ENCODE measurements at regions not wholly inside any gene's neighbourhood (a gene's known extent, or its start where the extent isn't known, plus 50 kb on each side); places are given as distances from the start of the nearest gene placed in this dataset.

DNA sequence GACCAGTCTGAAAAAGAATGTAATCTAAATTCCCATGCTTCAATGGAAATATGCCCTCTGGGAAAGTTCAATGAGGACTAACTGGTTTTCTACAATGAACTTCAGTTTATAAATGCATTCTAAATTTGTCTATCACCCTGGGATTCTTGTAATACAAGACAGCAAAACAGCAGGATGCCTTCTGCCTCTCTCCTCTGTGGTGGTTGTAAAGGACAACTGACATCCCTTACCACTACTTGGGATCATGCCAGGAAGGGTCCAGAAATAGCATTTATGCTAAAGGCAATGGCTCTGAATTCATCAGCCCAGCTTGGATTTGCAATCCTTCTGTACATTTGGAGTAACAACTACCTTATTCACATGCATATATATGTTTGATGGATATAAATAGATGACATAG lies 97.3 kb upstream of the ADAMTS16 start:
- Histone ChIP-seq H3K36me3 (ENCODE audit: insufficient read depth) (0 out of 2 replicates have a peak, but pooled peaks cover 6% of the 10 kb centered on the region), H3K9me2 (ENCODE audit: insufficient read depth) (peaks cover 9% of the 10 kb centered on the region; the same call in 1 of the 2 replicates), H3K27ac (ENCODE audit: low read depth) (no peak overlapping the region), H3K4me3 (no peak overlapping the region), H3K79me2 (replicated peaks; ENCODE audit: insufficient read depth) (no peaks in the 10 kb centered on the region), H4K20me1 (replicated peaks; ENCODE audit: insufficient read depth) (no peaks in the 10 kb centered on the region), H3K4me1 (ENCODE audit: insufficient read depth) (no peaks in the 10 kb centered on the region), H3F3A (replicated peaks; ENCODE audit: low read depth) (no peaks in the 10 kb centered on the region), H3K4me2 (no peak overlapping the region), H2AFZ (no peak overlapping the region), H3K27me3 (ENCODE audit: insufficient read depth) (no peaks in the 10 kb centered on the region)
- ATAC-seq (no peak), DNase-seq (ENCODE audit: low spot score) (no peak)
- no peaks in the 10 kb centered on the region for H3K27me3 Mint-ChIP-seq (ENCODE audit: insufficient read depth, low read depth, poor library complexity)
- H3K9me3 Mint-ChIP-seq: no peaks in the 10 kb centered on the region
- H3K27ac Mint-ChIP-seq: no peak overlapping the region
- TF ChIP-seq EZH2phosphoT487 (IDR thresholded peaks at IDR 0.05; ENCODE audit: unreplicated experiment) (no peak), EZH2 (IDR thresholded peaks at IDR 0.05; ENCODE audit: low read depth, unreplicated experiment) (no peak), JUNB (IDR thresholded peaks at IDR 0.05; ENCODE audit: unreplicated experiment) (no peak), CREB1 (CRISPR knock-in tag; IDR thresholded peaks at IDR 0.05; ENCODE audit: low read depth) (no peak), ZNF331 (CRISPR knock-in tag; IDR thresholded peaks at IDR 0.05; ENCODE audit: low read depth) (no peak), STAT1 (IDR thresholded peaks at IDR 0.05; ENCODE audit: unreplicated experiment) (no peak), POLR2AphosphoS5 (IDR thresholded peaks at IDR 0.05; ENCODE audit: low read depth) (no peak), NANOG (IDR thresholded peaks at IDR 0.05; ENCODE audit: borderline replicate concordance) (no peak), ZNF114 (CRISPR knock-in tag; IDR thresholded peaks at IDR 0.05) (no peak)
- TF ChIP-seq, protein P1, sequence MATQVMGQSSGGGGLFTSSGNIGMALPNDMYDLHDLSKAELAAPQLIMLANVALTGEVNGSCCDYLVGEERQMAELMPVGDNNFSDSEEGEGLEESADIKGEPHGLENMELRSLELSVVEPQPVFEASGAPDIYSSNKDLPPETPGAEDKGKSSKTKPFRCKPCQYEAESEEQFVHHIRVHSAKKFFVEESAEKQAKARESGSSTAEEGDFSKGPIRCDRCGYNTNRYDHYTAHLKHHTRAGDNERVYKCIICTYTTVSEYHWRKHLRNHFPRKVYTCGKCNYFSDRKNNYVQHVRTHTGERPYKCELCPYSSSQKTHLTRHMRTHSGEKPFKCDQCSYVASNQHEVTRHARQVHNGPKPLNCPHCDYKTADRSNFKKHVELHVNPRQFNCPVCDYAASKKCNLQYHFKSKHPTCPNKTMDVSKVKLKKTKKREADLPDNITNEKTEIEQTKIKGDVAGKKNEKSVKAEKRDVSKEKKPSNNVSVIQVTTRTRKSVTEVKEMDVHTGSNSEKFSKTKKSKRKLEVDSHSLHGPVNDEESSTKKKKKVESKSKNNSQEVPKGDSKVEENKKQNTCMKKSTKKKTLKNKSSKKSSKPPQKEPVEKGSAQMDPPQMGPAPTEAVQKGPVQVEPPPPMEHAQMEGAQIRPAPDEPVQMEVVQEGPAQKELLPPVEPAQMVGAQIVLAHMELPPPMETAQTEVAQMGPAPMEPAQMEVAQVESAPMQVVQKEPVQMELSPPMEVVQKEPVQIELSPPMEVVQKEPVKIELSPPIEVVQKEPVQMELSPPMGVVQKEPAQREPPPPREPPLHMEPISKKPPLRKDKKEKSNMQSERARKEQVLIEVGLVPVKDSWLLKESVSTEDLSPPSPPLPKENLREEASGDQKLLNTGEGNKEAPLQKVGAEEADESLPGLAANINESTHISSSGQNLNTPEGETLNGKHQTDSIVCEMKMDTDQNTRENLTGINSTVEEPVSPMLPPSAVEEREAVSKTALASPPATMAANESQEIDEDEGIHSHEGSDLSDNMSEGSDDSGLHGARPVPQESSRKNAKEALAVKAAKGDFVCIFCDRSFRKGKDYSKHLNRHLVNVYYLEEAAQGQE (IDR thresholded peaks at IDR 0.05; ENCODE audit: unreplicated experiment): no peak
- TF ChIP-seq, protein P2, sequence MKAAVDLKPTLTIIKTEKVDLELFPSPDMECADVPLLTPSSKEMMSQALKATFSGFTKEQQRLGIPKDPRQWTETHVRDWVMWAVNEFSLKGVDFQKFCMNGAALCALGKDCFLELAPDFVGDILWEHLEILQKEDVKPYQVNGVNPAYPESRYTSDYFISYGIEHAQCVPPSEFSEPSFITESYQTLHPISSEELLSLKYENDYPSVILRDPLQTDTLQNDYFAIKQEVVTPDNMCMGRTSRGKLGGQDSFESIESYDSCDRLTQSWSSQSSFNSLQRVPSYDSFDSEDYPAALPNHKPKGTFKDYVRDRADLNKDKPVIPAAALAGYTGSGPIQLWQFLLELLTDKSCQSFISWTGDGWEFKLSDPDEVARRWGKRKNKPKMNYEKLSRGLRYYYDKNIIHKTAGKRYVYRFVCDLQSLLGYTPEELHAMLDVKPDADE (IDR thresholded peaks at IDR 0.05): no peak
- TF ChIP-seq, protein P3, sequence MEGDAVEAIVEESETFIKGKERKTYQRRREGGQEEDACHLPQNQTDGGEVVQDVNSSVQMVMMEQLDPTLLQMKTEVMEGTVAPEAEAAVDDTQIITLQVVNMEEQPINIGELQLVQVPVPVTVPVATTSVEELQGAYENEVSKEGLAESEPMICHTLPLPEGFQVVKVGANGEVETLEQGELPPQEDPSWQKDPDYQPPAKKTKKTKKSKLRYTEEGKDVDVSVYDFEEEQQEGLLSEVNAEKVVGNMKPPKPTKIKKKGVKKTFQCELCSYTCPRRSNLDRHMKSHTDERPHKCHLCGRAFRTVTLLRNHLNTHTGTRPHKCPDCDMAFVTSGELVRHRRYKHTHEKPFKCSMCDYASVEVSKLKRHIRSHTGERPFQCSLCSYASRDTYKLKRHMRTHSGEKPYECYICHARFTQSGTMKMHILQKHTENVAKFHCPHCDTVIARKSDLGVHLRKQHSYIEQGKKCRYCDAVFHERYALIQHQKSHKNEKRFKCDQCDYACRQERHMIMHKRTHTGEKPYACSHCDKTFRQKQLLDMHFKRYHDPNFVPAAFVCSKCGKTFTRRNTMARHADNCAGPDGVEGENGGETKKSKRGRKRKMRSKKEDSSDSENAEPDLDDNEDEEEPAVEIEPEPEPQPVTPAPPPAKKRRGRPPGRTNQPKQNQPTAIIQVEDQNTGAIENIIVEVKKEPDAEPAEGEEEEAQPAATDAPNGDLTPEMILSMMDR (conservative IDR thresholded peaks at IDR 0.05; ENCODE audit: low read depth in 2 of 2): no peak
- TF ChIP-seq, protein P4, sequence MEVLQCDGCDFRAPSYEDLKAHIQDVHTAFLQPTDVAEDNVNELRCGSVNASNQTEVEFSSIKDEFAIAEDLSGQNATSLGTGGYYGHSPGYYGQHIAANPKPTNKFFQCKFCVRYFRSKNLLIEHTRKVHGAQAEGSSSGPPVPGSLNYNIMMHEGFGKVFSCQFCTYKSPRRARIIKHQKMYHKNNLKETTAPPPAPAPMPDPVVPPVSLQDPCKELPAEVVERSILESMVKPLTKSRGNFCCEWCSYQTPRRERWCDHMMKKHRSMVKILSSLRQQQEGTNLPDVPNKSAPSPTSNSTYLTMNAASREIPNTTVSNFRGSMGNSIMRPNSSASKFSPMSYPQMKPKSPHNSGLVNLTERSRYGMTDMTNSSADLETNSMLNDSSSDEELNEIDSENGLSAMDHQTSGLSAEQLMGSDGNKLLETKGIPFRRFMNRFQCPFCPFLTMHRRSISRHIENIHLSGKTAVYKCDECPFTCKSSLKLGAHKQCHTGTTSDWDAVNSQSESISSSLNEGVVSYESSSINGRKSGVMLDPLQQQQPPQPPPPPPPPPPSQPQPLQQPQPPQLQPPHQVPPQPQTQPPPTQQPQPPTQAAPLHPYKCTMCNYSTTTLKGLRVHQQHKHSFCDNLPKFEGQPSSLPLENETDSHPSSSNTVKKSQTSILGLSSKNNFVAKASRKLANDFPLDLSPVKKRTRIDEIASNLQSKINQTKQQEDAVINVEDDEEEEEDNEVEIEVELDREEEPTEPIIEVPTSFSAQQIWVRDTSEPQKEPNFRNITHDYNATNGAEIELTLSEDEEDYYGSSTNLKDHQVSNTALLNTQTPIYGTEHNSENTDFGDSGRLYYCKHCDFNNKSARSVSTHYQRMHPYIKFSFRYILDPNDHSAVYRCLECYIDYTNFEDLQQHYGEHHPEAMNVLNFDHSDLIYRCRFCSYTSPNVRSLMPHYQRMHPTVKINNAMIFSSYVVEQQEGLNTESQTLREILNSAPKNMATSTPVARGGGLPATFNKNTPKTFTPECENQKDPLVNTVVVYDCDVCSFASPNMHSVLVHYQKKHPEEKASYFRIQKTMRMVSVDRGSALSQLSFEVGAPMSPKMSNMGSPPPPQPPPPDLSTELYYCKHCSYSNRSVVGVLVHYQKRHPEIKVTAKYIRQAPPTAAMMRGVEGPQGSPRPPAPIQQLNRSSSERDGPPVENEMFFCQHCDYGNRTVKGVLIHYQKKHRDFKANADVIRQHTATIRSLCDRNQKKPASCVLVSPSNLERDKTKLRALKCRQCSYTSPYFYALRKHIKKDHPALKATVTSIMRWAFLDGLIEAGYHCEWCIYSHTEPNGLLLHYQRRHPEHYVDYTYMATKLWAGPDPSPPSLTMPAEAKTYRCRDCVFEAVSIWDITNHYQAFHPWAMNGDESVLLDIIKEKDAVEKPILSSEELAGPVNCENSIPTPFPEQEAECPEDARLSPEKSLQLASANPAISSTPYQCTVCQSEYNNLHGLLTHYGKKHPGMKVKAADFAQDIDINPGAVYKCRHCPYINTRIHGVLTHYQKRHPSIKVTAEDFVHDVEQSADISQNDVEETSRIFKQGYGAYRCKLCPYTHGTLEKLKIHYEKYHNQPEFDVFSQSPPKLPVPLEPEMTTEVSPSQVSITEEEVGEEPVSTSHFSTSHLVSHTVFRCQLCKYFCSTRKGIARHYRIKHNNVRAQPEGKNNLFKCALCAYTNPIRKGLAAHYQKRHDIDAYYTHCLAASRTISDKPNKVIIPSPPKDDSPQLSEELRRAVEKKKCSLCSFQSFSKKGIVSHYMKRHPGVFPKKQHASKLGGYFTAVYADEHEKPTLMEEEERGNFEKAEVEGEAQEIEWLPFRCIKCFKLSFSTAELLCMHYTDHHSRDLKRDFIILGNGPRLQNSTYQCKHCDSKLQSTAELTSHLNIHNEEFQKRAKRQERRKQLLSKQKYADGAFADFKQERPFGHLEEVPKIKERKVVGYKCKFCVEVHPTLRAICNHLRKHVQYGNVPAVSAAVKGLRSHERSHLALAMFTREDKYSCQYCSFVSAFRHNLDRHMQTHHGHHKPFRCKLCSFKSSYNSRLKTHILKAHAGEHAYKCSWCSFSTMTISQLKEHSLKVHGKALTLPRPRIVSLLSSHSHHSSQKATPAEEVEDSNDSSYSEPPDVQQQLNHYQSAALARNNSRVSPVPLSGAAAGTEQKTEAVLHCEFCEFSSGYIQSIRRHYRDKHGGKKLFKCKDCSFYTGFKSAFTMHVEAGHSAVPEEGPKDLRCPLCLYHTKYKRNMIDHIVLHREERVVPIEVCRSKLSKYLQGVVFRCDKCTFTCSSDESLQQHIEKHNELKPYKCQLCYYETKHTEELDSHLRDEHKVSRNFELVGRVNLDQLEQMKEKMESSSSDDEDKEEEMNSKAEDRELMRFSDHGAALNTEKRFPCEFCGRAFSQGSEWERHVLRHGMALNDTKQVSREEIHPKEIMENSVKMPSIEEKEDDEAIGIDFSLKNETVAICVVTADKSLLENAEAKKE (CRISPR knock-in tag; IDR thresholded peaks at IDR 0.05): no peak
- H3K36me3 Mint-ChIP-seq (ENCODE audit: low read depth): no peaks in the 10 kb centered on the region
- no peak overlapping the region for H3K4me3 Mint-ChIP-seq
- H3K4me1 Mint-ChIP-seq: no peaks in the 10 kb centered on the region

Data from GM23338 (cell line).